Neutrophil (primary cell): ENCODE measurements at regions not wholly inside any gene's neighbourhood (a gene's known extent, or its start where the extent isn't known, plus 50 kb on each side); places are given as distances from the start of the nearest gene placed in this dataset.

Experiments
- H3K27ac ChIP-seq: fragments of 200-600 bp; sonication (generic); 2 replicates; pipeline ENCODE4 v1.5.1; 2016; ENCODE audit warnings: mild to moderate bottlenecking, moderate library complexity
- H3K27me3 ChIP-seq: fragments of 200-600 bp; sonication (generic); 2 replicates; pipeline ENCODE4 v1.6.0; 2016; ENCODE audit warnings: mild to moderate bottlenecking
- H3K36me3 ChIP-seq: fragments of 200-600 bp; sonication (generic); 2 replicates; pipeline ENCODE4 v1.5.1; 2017
- H3K4me1 ChIP-seq, 2 experiments: fragments of 200-600 bp in 1 of 2; sonication (generic) in 1 of 2; 1 replicate in 1 of 2; 2 replicates in 1 of 2; pipeline versions ENCODE4 v1.5.1 to v1.6.1; 2013 to 2016; ENCODE audit warnings: low read depth in 1 of 2, low read length in 1 of 2, mild to moderate bottlenecking in 1 of 2, moderate library complexity in 1 of 2; ENCODE audit not compliant: control insufficient read depth in 1 of 2, insufficient read depth in 1 of 2
- H3K4me3 ChIP-seq, 2 experiments: fragments of 200-600 bp in 1 of 2; sonication (generic) in 1 of 2; 1 replicate in 1 of 2; 2 replicates in 1 of 2; pipeline ENCODE4 v1.5.1; 2013 to 2016; ENCODE audit warnings: low read depth in 1 of 2, low read length in 1 of 2, mild to moderate bottlenecking in 1 of 2, moderate library complexity in 1 of 2
- H3K9me3 ChIP-seq: fragments of 200-600 bp; sonication (generic); 2 replicates; pipeline ENCODE4 v1.5.1; 2016
- CTCF ChIP-seq: fragments of 200-600 bp; sonication (generic); IDR thresholded peaks from 2 replicates; pipeline ENCODE4 v1.5.1; 2016; ENCODE audit warnings: antibody characterized with exemption

- no peak overlapping the region for H3K27ac ChIP-seq
- no peak for TF ChIP-seq CTCF
- H3K9me3 ChIP-seq = no peaks in the 10 kb centered on the region
- peaks cover 40% of the 10 kb centered on the region for H3K27me3 ChIP-seq
- no peaks in the 10 kb centered on the region for H3K4me1 ChIP-seq
- no peaks in the 10 kb centered on the region for H3K36me3 ChIP-seq
- H3K4me3 ChIP-seq = no peak overlapping the region
Observed at GRCh38 chr1:5423109-5423508, 569.1 kb downstream of the NPHP4 start.

GRCh38 chr1:5419501-5419900 lies 572.7 kb downstream of the NPHP4 start:
- TF ChIP-seq CTCF = no peak
- Histone ChIP-seq H3K4me3 (no peak overlapping the region), H3K36me3 (no peaks in the 10 kb centered on the region), H3K4me1 (no peaks in the 10 kb centered on the region), H3K27me3 (peaks cover 23% of the 10 kb centered on the region), H3K27ac (no peak overlapping the region), H3K9me3 (no peaks in the 10 kb centered on the region)

- Histone ChIP-seq H3K27ac (no peak overlapping the region), H3K27me3 (no peaks in the 10 kb centered on the region), H3K36me3 (no peaks in the 10 kb centered on the region), H3K9me3 (no peaks in the 10 kb centered on the region), H3K4me3 (no peak overlapping the region), H3K4me1 (no peaks in the 10 kb centered on the region)
- no peak for TF ChIP-seq CTCF
Observed at GRCh38 chr1:5416518-5416917, 575.7 kb downstream of the NPHP4 start.

- no peak for TF ChIP-seq CTCF
- no peaks in the 10 kb centered on the region for H3K9me3 ChIP-seq
- H3K27ac ChIP-seq = no peak overlapping the region
- no peaks in the 10 kb centered on the region for H3K36me3 ChIP-seq
- no peaks in the 10 kb centered on the region for H3K27me3 ChIP-seq
- no peaks in the 10 kb centered on the region for H3K4me1 ChIP-seq
- H3K4me3 ChIP-seq = no peak overlapping the region
Observed at GRCh38 chr1:5415606-5416005, 576.6 kb downstream of the NPHP4 start.

- Histone ChIP-seq H3K27me3 (no peaks in the 10 kb centered on the region), H3K4me1 (no peaks in the 10 kb centered on the region), H3K4me3 (no peak overlapping the region), H3K36me3 (no peaks in the 10 kb centered on the region), H3K9me3 (no peaks in the 10 kb centered on the region), H3K27ac (no peak overlapping the region)
- TF ChIP-seq CTCF = no peak
Observed at GRCh38 chr1:5410652-5411051, 581.6 kb downstream of the NPHP4 start.

- Histone ChIP-seq H3K36me3 (no peaks in the 10 kb centered on the region), H3K4me3 (no peak overlapping the region), H3K27me3 (no peaks in the 10 kb centered on the region), H3K27ac (no peak overlapping the region), H3K9me3 (no peaks in the 10 kb centered on the region), H3K4me1 (no peaks in the 10 kb centered on the region)
- TF ChIP-seq CTCF = no peak
Observed at GRCh38 chr1:5408401-5408800, 583.8 kb downstream of the NPHP4 start.
